ENCODE measurements at regions not wholly inside any gene's neighbourhood (a gene's known extent, or its start where the extent isn't known, plus 50 kb on each side); places are given as distances from the start of the nearest gene placed in this dataset.

DNA sequence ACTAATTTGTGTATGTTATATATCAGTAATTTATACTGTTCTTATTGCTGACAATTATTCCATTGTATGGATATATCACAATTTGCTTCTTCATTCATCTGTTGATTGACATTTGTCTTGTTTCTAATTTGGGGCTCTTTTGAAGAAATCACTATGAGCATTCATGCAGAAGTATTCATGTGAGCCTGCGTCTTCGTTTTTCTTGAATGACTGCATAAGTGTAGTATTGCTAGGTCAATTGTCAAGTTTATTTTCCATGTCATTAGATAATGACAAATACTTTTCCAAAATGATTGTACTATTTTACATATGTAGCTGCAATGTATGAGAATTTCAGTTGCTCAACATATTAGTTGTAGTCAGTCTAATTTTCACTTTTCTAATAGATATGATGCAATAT, 1796.9 kb downstream of the SLITRK5 start:
- no peak overlapping the region for H3K27ac ChIP-seq (ENCODE audit: low read depth, low read length)
- no peak overlapping the region for H2BK120ac ChIP-seq (ENCODE audit: insufficient read depth, low read length, poor library complexity)
- no peak for DNase-seq
- H4K8ac ChIP-seq (ENCODE audit: low read depth, low read length), result no peak overlapping the region
- H3K4me3 ChIP-seq (ENCODE audit: low read depth, low read length), result no peak overlapping the region
- no peak overlapping the region for H4K91ac ChIP-seq (ENCODE audit: low read depth, low read length)
- H3K14ac ChIP-seq (ENCODE audit: low read length), result no peak overlapping the region
- H3K9me3 ChIP-seq (ENCODE audit: insufficient read depth, low read depth, low read length), result no peaks in the 10 kb centered on the region
- H3K36me3 ChIP-seq (ENCODE audit: control insufficient read depth in 1 of 2, insufficient read depth in 2 of 2, low read length in 2 of 2), result no peaks in the 10 kb centered on the region
- H3K79me2 ChIP-seq (ENCODE audit: control insufficient read depth, insufficient read depth, low read length, poor library complexity), result no peaks in the 10 kb centered on the region
- H4K12ac ChIP-seq (ENCODE audit: low read depth, low read length), result no peak overlapping the region
- no peak overlapping the region for H3K4me2 ChIP-seq (ENCODE audit: low read length)
- H2AK5ac ChIP-seq (ENCODE audit: low read length), result no peak overlapping the region
- no CpG with 5 or more reads among the region's 2 CpGs for WGBS (ENCODE audit: extremely low coverage, insufficient coverage, insufficient read length)
- H2BK12ac ChIP-seq (ENCODE audit: low read length), result no peak overlapping the region
- no peak overlapping the region for H3K18ac ChIP-seq (ENCODE audit: low read length)
- no peak overlapping the region for H3K9ac ChIP-seq (ENCODE audit: low read length)
- H3K27me3 ChIP-seq (ENCODE audit: insufficient read depth, low read length), result no peaks in the 10 kb centered on the region
- H2BK5ac ChIP-seq (ENCODE audit: low read depth, low read length, poor library complexity), result no peak overlapping the region
- H3K4me1 ChIP-seq (ENCODE audit: control insufficient read depth in 1 of 2, insufficient read depth in 2 of 2, low read length in 2 of 2), result no peaks in the 10 kb centered on the region
- no peak overlapping the region for H2AFZ ChIP-seq (ENCODE audit: insufficient read depth, low read length, poor library complexity)
- no peak overlapping the region for H3K23ac ChIP-seq (ENCODE audit: low read length)
- H3K4ac ChIP-seq (ENCODE audit: low read depth, low read length), result no peak overlapping the region
- H3K79me1 ChIP-seq (ENCODE audit: low read length), result no peaks in the 10 kb centered on the region

DNA sequence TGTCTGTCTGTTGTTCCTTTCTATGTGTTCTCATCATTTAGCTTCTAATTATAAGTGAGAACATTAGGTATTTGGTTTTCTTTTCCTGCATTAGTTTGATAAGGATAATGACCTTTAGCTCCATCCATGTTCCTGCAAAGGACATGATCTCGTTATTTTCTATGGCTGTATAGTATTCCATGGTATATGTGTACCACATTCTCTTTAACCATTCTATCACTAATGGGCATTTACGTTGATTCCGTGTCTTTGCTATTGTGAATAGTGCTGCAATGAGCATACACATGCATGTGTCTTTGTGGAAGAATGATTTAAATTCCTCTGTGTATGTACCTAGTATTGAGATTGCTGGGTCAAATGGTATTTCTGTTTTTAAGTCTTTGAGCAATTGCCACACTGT, 1799.7 kb downstream of the SLITRK5 start:
- Histone ChIP-seq H3K79me1 (ENCODE audit: low read length) (no peaks in the 10 kb centered on the region), H3K4ac (ENCODE audit: low read depth, low read length) (no peak overlapping the region), H3K18ac (ENCODE audit: low read length) (no peak overlapping the region), H3K27me3 (ENCODE audit: insufficient read depth, low read length) (no peaks in the 10 kb centered on the region), H2BK120ac (ENCODE audit: insufficient read depth, low read length, poor library complexity) (no peak overlapping the region), H3K4me3 (ENCODE audit: low read depth, low read length) (no peak overlapping the region), H2BK5ac (ENCODE audit: low read depth, low read length, poor library complexity) (no peak overlapping the region), H2AK5ac (ENCODE audit: low read length) (no peak overlapping the region), H4K91ac (ENCODE audit: low read depth, low read length) (no peak overlapping the region), H2BK12ac (ENCODE audit: low read length) (no peak overlapping the region), H3K27ac (ENCODE audit: low read depth, low read length) (no peak overlapping the region), H3K36me3 (ENCODE audit: control insufficient read depth in 1 of 2, insufficient read depth in 2 of 2, low read length in 2 of 2) (no peaks in the 10 kb centered on the region), H4K8ac (ENCODE audit: low read depth, low read length) (no peak overlapping the region), H3K23ac (ENCODE audit: low read length) (no peak overlapping the region), H3K9me3 (ENCODE audit: insufficient read depth, low read depth, low read length) (no peaks in the 10 kb centered on the region), H3K4me1 (ENCODE audit: control insufficient read depth in 1 of 2, insufficient read depth in 2 of 2, low read length in 2 of 2) (no peaks in the 10 kb centered on the region), H3K4me2 (ENCODE audit: low read length) (no peak overlapping the region), H3K14ac (ENCODE audit: low read length) (no peak overlapping the region), H4K12ac (ENCODE audit: low read depth, low read length) (no peak overlapping the region), H3K9ac (ENCODE audit: low read length) (no peak overlapping the region), H3K79me2 (ENCODE audit: control insufficient read depth, insufficient read depth, low read length, poor library complexity) (no peaks in the 10 kb centered on the region), H2AFZ (ENCODE audit: insufficient read depth, low read length, poor library complexity) (no peak overlapping the region)
- no peak for DNase-seq
- WGBS (ENCODE audit: extremely low coverage, insufficient coverage, insufficient read length), result no CpG with 5 or more reads among the region's 3 CpGs

- Histone ChIP-seq H3K9me3 (ENCODE audit: insufficient read depth, low read depth, low read length) (no peaks in the 10 kb centered on the region), H4K91ac (ENCODE audit: low read depth, low read length) (no peak overlapping the region)
Observed at GRCh38 chr13:89474432-89474831, 1803.3 kb downstream of the SLITRK5 start.

GRCh38 chr13:89486065-89486464, 1814.9 kb downstream of the SLITRK5 start:
- H3K36me3 ChIP-seq (ENCODE audit: control insufficient read depth in 1 of 2, insufficient read depth in 2 of 2, low read length in 2 of 2), result no peaks in the 10 kb centered on the region
- DNase-seq, result no peak
- no peaks in the 10 kb centered on the region for H3K4me1 ChIP-seq (ENCODE audit: control insufficient read depth in 1 of 2, insufficient read depth in 2 of 2, low read length in 2 of 2)
- H4K91ac ChIP-seq (ENCODE audit: low read depth, low read length), result no peak overlapping the region
- no peak overlapping the region for H3K4me2 ChIP-seq (ENCODE audit: low read length)
- WGBS (ENCODE audit: extremely low coverage, insufficient coverage, insufficient read length), result no CpG with 5 or more reads among the region's 1 CpG
- H3K9ac ChIP-seq (ENCODE audit: low read length), result no peak overlapping the region
- H3K18ac ChIP-seq (ENCODE audit: low read length), result no peak overlapping the region
- no peak overlapping the region for H3K14ac ChIP-seq (ENCODE audit: low read length)
- H4K12ac ChIP-seq (ENCODE audit: low read depth, low read length), result no peak overlapping the region
- H3K23ac ChIP-seq (ENCODE audit: low read length), result no peak overlapping the region
- H2AFZ ChIP-seq (ENCODE audit: insufficient read depth, low read length, poor library complexity), result no peak overlapping the region
- H2BK12ac ChIP-seq (ENCODE audit: low read length), result no peak overlapping the region
- H3K79me2 ChIP-seq (ENCODE audit: control insufficient read depth, insufficient read depth, low read length, poor library complexity), result no peaks in the 10 kb centered on the region
- no peak overlapping the region for H2BK5ac ChIP-seq (ENCODE audit: low read depth, low read length, poor library complexity)
- H3K27ac ChIP-seq (ENCODE audit: low read depth, low read length), result no peak overlapping the region
- H4K8ac ChIP-seq (ENCODE audit: low read depth, low read length), result no peak overlapping the region
- H3K27me3 ChIP-seq (ENCODE audit: insufficient read depth, low read length), result no peaks in the 10 kb centered on the region
- H3K4ac ChIP-seq (ENCODE audit: low read depth, low read length), result no peak overlapping the region
- H2AK5ac ChIP-seq (ENCODE audit: low read length), result no peak overlapping the region
- no peaks in the 10 kb centered on the region for H3K79me1 ChIP-seq (ENCODE audit: low read length)
- H3K9me3 ChIP-seq (ENCODE audit: insufficient read depth, low read depth, low read length), result no peaks in the 10 kb centered on the region
- H3K4me3 ChIP-seq (ENCODE audit: low read depth, low read length), result no peak overlapping the region
- no peak overlapping the region for H2BK120ac ChIP-seq (ENCODE audit: insufficient read depth, low read length, poor library complexity)

More at GRCh38 chr13:89474432-89474831, 1803.3 kb downstream of the SLITRK5 start:
- Histone ChIP-seq H3K14ac (ENCODE audit: low read length) (no peak overlapping the region), H3K79me2 (ENCODE audit: control insufficient read depth, insufficient read depth, low read length, poor library complexity) (no peaks in the 10 kb centered on the region), H3K27ac (ENCODE audit: low read depth, low read length) (no peak overlapping the region), H3K4me1 (ENCODE audit: control insufficient read depth in 1 of 2, insufficient read depth in 2 of 2, low read length in 2 of 2) (no peaks in the 10 kb centered on the region), H3K4me3 (ENCODE audit: low read depth, low read length) (no peak overlapping the region), H3K36me3 (ENCODE audit: control insufficient read depth in 1 of 2, insufficient read depth in 2 of 2, low read length in 2 of 2) (no peaks in the 10 kb centered on the region), H3K27me3 (ENCODE audit: insufficient read depth, low read length) (no peaks in the 10 kb centered on the region), H3K4me2 (ENCODE audit: low read length) (no peak overlapping the region), H3K23ac (ENCODE audit: low read length) (no peak overlapping the region), H3K18ac (ENCODE audit: low read length) (no peak overlapping the region), H2AFZ (ENCODE audit: insufficient read depth, low read length, poor library complexity) (no peak overlapping the region), H3K79me1 (ENCODE audit: low read length) (no peaks in the 10 kb centered on the region), H2BK120ac (ENCODE audit: insufficient read depth, low read length, poor library complexity) (no peak overlapping the region), H4K12ac (ENCODE audit: low read depth, low read length) (no peak overlapping the region), H4K8ac (ENCODE audit: low read depth, low read length) (no peak overlapping the region), H3K4ac (ENCODE audit: low read depth, low read length) (no peak overlapping the region), H2BK12ac (ENCODE audit: low read length) (no peak overlapping the region), H2AK5ac (ENCODE audit: low read length) (no peak overlapping the region), H3K9ac (ENCODE audit: low read length) (no peak overlapping the region), H2BK5ac (ENCODE audit: low read depth, low read length, poor library complexity) (no peak overlapping the region)
- DNase-seq, result no peak

Measured in trophoblast cell (in vitro differentiated cells and primary cell).